ENCODE measurements at regions not wholly inside any gene's neighbourhood (a gene's known extent, or its start where the extent isn't known, plus 50 kb on each side); places are given as distances from the start of the nearest gene placed in this dataset.

DNA sequence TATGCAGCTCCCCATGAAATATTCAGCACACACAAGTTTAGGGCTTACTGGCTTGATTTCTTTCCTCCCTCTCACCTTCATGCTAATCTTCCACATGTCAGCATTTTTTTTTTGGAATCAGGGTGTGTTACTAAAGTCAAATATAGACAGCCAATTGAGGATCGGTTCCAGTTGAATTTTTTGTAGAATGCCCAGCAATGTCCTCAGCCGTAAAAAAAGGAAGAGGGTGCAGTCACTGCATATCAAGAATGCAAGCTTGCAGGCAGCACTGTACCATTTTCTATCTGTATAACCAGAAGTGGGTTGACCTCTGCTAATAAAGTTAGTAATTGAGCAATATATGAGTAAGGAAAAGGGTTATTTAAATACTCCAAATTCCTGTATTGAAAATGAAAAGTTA, 51.4 kb upstream of the CHMP2B start:
- DNase-seq (no peak), ATAC-seq (no peak)
- H3K4me3 Mint-ChIP-seq, result no peak overlapping the region
- H3K27me3 Mint-ChIP-seq (ENCODE audit: low read depth), result peaks cover 7% of the 10 kb centered on the region
- H3K4me1 Mint-ChIP-seq (ENCODE audit: low read depth), result no peaks in the 10 kb centered on the region
- H3K9me3 Mint-ChIP-seq, result no peaks in the 10 kb centered on the region
- H3K36me3 Mint-ChIP-seq (ENCODE audit: insufficient read depth), result no peaks in the 10 kb centered on the region

DNA sequence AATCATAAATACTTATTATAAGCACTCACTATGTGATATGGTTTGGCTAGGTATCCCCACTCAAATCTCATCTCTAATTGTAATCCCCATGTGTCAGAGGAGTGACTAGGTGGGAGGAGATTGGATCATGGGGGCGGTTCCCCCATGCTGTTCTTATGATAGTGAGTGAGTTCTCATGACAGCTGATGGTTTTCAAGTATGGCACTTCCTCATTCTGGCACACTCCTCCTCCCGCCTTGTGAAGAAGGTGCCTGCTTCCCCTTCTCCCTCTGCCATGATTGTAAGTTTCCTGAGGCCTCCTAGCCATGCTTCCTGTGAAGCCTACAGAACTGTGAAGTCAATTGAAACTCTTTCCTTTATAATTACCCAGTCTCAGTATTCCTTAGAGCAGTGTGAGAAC, 53.3 kb upstream of the CHMP2B start:
- no peak overlapping the region for H3K4me3 Mint-ChIP-seq
- DNase-seq, result no peak
- H3K4me1 Mint-ChIP-seq (ENCODE audit: low read depth), result no peaks in the 10 kb centered on the region
- no peak for ATAC-seq
- peaks cover 7% of the 10 kb centered on the region for H3K27me3 Mint-ChIP-seq (ENCODE audit: low read depth)
- H3K36me3 Mint-ChIP-seq (ENCODE audit: insufficient read depth), result no peaks in the 10 kb centered on the region
- no peaks in the 10 kb centered on the region for H3K9me3 Mint-ChIP-seq

DNA sequence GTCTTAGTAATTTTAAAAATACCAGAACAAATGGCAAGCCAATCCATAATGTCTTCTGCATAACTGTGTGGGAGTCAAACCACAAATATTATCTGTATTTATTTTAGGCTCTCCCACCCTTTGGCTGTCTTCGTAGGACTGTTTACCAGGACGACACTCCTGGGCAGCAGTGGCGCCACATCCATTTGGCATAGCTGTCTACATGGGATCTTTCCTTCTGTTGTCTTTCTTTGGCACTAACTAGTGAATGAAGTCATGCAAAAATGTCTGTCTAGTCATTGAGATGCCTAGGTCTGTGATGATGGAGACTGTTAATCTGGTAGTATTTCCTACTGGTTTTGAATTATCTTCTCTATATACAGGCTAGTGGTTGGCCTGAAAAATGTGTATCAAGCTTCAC, 54.0 kb upstream of the CHMP2B start:
- no peaks in the 10 kb centered on the region for H3K4me1 Mint-ChIP-seq (ENCODE audit: low read depth)
- H3K27me3 Mint-ChIP-seq (ENCODE audit: low read depth), result peaks cover 8% of the 10 kb centered on the region

DNA sequence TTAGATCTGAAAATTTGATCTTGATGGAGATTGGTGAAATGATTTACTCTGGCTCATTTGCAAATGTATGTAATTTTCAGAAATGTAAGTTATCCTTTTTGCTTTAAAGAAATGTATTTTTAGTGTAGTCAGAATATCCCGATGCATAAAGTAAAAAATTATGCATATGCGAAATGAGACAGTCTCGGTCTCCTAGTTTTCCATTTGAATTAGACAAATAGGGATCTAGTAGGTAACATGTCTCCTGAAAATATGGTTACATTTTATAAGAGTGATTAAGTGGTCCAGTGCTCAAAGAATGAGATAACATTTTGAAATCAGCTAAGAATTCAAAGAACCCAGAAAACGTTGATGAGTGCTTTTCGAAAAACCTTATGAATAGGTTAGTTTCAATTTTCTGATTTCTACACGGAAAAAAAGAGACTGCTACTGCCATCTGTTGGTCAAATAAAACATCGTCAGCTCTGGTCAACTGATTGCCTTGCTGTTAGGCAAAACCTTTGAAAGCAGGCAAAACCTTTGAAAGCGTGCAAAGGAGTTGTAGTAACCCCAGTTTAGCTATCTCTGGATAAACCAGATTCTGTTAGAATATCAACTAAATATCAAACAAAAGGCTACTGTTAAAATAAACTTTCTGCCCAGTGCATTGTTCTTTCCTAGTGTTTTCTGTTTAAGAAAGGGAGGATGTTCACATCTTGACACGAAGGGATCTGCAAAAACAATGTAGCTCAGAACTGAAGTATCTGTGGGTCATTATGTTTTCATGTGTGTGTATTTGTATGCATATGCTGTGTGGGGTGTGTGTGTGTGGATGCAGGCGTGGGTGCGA, 59.3 kb upstream of the CHMP2B start:
- Mint-ChIP-seq H3K4me3 (peak overlapping the region; percentile 9), H3K27me3 (ENCODE audit: low read depth) (peaks cover 8% of the 10 kb centered on the region), H3K36me3 (ENCODE audit: insufficient read depth) (no peaks in the 10 kb centered on the region), H3K9me3 (no peaks in the 10 kb centered on the region), H3K4me1 (ENCODE audit: low read depth) (peaks cover 3% of the 10 kb centered on the region)
- DNase-seq, result no peak
- peak in 1 of 2 donors; percentile 59 for ATAC-seq

More for the DNA sequence above, 54.0 kb upstream of the CHMP2B start:
- DNase-seq, result no peak
- ATAC-seq, result no peak
- no peaks in the 10 kb centered on the region for H3K36me3 Mint-ChIP-seq (ENCODE audit: insufficient read depth)
- no peak overlapping the region for H3K4me3 Mint-ChIP-seq
- H3K9me3 Mint-ChIP-seq, result no peaks in the 10 kb centered on the region

DNA sequence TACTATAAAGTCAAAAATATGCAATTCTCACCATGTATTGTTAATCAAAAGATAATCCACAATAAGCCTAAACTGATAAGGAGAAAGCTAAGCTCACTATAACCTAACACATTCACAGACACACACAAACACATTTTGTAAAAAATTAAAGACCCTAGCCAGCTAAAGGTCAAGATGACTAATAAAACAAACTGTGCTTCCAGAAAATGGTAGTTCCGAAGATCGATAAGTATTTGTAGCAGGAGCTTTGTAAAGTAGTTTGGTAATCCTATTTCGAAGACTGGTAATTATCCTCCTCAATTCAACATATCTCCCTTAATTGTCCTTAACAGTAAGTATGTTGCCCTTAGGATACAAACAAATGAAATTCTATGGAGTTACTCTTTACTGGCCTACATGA, 62.9 kb upstream of the CHMP2B start:
- Mint-ChIP-seq H3K4me1 (ENCODE audit: low read depth) (peaks cover 3% of the 10 kb centered on the region), H3K9me3 (no peaks in the 10 kb centered on the region), H3K4me3 (no peak overlapping the region), H3K27me3 (ENCODE audit: low read depth) (peaks cover 8% of the 10 kb centered on the region), H3K36me3 (ENCODE audit: insufficient read depth) (no peaks in the 10 kb centered on the region)
- ATAC-seq, result no peak
- DNase-seq, result no peak

DNA sequence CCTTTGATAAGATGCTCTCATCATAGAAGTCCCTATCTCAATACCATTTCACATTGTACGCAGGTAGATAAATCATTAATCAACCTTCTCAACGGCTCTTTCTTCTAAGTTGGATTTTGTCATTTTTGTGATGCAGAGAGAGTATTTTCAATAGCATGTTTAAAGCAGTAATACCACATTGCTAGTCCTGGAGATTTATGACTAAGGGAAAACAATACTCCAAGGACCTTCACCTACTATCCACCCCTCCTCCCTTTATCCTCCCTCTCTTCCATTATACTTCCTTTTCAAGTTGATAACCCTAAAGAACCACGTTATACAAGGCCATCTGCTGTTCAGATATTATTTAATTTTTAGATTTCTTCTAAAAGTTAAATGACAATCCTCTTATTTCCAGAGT, 65.3 kb upstream of the CHMP2B start:
- no peaks in the 10 kb centered on the region for H3K9me3 Mint-ChIP-seq
- no peak for DNase-seq
- H3K4me3 Mint-ChIP-seq, result no peak overlapping the region
- no peaks in the 10 kb centered on the region for H3K36me3 Mint-ChIP-seq (ENCODE audit: insufficient read depth)
- H3K4me1 Mint-ChIP-seq (ENCODE audit: low read depth), result no peaks in the 10 kb centered on the region
- no peak for ATAC-seq
- peaks cover 7% of the 10 kb centered on the region for H3K27me3 Mint-ChIP-seq (ENCODE audit: low read depth)

DNA sequence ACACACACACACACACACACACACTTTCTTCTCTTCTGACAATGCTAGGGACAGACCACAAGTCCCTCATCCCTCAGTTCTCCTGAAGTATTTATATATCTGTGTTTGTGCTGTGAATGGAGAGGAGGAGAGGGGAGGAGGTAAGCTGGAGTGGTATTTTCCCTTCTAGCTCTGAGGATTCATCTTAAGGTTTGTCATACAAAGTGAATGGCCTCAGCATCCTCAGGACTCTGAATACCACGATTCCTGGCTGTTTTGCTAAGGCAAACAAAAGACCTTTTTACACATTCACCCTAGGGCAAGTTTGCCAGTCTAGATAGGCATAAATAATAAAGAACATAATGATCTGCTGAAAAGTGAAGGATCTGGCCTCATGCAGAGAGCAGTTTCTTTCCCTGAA, 65.7 kb upstream of the CHMP2B start:
- Mint-ChIP-seq H3K9me3 (no peaks in the 10 kb centered on the region), H3K4me3 (no peak overlapping the region), H3K27me3 (ENCODE audit: low read depth) (peaks cover 7% of the 10 kb centered on the region), H3K36me3 (ENCODE audit: insufficient read depth) (no peaks in the 10 kb centered on the region), H3K4me1 (ENCODE audit: low read depth) (no peaks in the 10 kb centered on the region)
- ATAC-seq (no peak), DNase-seq (no peak)

DNA sequence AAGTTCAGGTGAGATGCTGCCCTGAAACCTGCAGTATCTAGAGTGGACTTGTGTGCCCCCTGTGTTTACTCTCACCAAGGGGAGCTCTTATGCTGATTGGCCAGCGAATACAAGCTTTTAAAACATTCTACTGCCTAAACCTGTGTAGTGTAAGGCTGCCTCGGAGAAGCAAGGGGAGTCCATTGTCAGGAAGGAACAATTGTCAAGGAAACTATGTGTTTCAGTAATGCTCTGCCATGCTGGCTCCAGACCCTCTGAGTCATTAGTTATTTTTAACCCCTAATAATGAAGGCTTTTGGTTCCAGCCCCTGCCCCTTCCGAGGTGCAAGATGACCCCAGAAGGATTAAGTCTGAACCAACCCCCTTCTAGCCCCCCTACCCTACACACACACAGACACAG, 66.1 kb upstream of the CHMP2B start:
- no peaks in the 10 kb centered on the region for H3K36me3 Mint-ChIP-seq (ENCODE audit: insufficient read depth)
- ATAC-seq (no peak), DNase-seq (no peak)
- H3K27me3 Mint-ChIP-seq (ENCODE audit: low read depth), result peaks cover 5% of the 10 kb centered on the region
- H3K4me3 Mint-ChIP-seq, result no peak overlapping the region
- no peaks in the 10 kb centered on the region for H3K9me3 Mint-ChIP-seq
- H3K4me1 Mint-ChIP-seq (ENCODE audit: low read depth), result no peaks in the 10 kb centered on the region

DNA sequence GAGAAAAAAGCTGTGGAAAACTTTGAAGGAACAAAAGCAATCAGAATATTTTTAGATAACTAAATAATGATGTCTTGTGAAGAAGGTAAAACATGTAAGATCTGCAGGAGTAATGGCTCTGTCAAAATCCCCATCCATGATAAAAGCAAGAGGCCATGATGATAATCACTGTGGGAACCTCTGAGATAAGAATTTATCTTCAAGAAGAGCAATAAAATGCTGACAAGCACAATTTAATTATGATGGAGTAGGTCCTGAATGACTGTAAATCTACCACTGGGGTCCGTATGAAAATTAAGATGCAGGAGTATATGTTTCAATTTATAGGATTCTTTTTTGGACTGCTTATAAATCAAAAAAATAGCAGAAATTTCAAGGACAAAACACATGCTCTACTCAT, 68.3 kb upstream of the CHMP2B start:
- Mint-ChIP-seq H3K27me3 (ENCODE audit: low read depth) (peaks cover 4% of the 10 kb centered on the region), H3K36me3 (ENCODE audit: insufficient read depth) (no peaks in the 10 kb centered on the region), H3K4me3 (no peak overlapping the region), H3K4me1 (ENCODE audit: low read depth) (no peaks in the 10 kb centered on the region), H3K9me3 (no peaks in the 10 kb centered on the region)
- ATAC-seq (no peak), DNase-seq (no peak)

DNA sequence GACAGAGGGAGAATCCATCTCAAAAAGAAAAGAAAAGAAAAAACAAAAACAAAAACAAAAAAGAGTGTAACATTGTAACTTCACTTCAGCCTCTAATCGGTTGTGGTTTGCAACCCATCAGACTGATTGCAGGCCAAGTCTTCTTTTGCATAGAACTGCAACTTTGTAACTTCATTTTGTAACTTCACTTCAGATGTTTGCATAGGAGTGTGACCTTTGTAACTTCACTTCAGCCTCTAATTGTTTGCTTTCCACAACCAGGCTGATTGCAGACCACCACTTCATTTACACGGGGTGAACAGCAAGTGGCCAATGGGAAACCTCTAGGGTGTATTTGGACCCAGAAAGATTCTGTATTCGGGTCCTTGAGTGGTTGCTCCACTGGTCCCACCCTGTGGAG, 79.1 kb upstream of the CHMP2B start:
- Mint-ChIP-seq H3K9me3 (no peaks in the 10 kb centered on the region), H3K27me3 (ENCODE audit: low read depth) (peaks cover 1% of the 10 kb centered on the region), H3K4me3 (no peak overlapping the region), H3K36me3 (ENCODE audit: insufficient read depth) (no peaks in the 10 kb centered on the region), H3K4me1 (ENCODE audit: low read depth) (no peaks in the 10 kb centered on the region)
- ATAC-seq, result no peak
- no peak for DNase-seq

DNA sequence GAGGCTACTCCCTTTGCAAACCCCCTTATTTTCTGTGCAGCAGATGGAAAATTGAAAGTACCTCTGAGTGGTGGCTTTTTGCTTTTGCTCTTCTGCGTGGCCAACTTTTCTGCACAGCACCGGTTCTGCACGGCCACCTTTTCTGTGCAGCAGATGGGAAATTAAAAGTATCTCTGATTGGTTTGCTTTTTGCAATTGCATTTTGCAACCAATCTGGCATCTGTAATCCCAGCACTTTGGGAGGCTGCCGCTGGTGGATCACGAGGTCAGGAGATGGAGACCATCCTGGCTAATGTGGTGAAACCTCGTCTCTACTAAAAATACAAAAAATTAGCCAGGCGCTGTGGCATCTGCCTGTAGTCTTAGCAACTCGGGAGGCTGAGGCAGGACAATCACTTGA, 79.5 kb upstream of the CHMP2B start:
- H3K9me3 Mint-ChIP-seq, result no peaks in the 10 kb centered on the region
- no peak for DNase-seq
- H3K36me3 Mint-ChIP-seq (ENCODE audit: insufficient read depth), result no peaks in the 10 kb centered on the region
- no peak for ATAC-seq
- H3K27me3 Mint-ChIP-seq (ENCODE audit: low read depth), result peaks cover 1% of the 10 kb centered on the region
- no peaks in the 10 kb centered on the region for H3K4me1 Mint-ChIP-seq (ENCODE audit: low read depth)
- no peak overlapping the region for H3K4me3 Mint-ChIP-seq

DNA sequence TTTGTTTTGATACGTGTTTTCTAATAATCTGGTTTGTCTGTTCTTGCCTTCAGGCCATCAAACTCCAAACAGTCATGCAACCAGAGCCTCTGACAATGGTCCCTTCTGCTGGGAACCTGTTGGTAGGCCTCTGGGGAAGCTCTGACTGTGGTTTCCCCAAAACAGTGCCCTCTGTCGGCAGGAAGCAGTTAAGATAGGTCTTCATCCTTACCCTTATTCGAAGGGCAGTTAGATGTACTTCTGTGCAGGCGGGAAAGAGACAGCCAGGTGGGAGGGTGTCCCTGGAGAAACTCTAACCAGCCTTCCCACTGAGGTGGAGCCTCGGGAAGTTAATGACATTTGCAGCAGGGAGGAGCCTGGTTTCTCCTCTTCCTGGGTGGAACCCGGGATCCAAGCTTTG, 81.6 kb upstream of the CHMP2B start:
- H3K36me3 Mint-ChIP-seq (ENCODE audit: insufficient read depth), result no peaks in the 10 kb centered on the region
- H3K4me1 Mint-ChIP-seq (ENCODE audit: low read depth), result no peaks in the 10 kb centered on the region
- DNase-seq (no peak), ATAC-seq (no peak)
- H3K27me3 Mint-ChIP-seq (ENCODE audit: low read depth), result peaks cover 1% of the 10 kb centered on the region
- H3K4me3 Mint-ChIP-seq, result no peak overlapping the region
- peaks cover 12% of the 10 kb centered on the region for H3K9me3 Mint-ChIP-seq

DNA sequence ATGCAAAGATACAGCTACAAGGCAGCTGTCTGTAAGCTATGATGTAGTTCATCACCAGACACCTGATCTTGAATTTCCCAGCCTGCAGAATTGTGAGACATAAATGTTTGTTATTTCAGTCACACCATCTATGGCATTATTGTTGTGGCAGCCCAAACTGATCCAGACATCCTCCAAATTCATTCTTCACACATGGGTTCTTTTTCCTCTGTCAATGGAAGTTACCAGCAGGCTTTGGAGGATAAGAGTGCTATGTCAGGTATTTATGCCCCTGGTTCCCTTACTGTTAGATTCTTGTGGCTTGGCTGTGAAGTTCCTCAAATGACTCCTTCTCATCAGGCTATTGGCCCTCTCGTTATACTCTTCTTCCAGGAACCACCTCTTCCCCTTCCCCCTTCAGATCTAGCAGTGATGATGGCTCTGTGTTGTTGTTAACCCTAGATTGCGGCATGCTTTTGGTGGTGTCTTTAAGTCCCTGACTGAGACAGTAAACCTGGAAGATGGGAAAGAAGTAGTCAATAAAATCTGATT, 91.0 kb upstream of the CHMP2B start:
- peaks cover 13% of the 10 kb centered on the region for H3K9me3 Mint-ChIP-seq
- DNase-seq (no peak), ATAC-seq (no peak)
- no peaks in the 10 kb centered on the region for H3K27me3 Mint-ChIP-seq (ENCODE audit: low read depth)
- H3K4me1 Mint-ChIP-seq (ENCODE audit: low read depth), result no peaks in the 10 kb centered on the region
- no peaks in the 10 kb centered on the region for H3K36me3 Mint-ChIP-seq (ENCODE audit: insufficient read depth)
- no peak overlapping the region for H3K4me3 Mint-ChIP-seq

DNA sequence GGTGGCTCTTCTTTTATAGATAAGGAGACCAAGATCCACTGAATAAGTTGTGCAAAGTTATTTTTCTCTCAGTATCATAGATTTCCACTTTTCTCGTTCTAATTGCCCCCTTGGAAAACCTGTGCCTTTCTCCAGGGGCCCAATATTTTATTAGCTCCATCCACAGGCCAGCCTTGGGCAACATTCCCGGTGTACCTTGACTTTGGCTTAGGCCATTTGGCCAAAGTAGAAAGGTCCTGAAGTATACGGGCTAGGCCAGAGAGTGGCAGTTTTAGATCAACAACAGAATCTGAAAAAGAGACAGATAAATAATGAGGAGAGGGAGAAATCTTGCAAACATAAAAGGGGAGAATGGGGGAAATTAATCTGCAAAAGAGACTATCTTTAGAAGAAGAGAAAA, 91.7 kb upstream of the CHMP2B start:
- no peak for DNase-seq
- Mint-ChIP-seq H3K4me3 (no peak overlapping the region), H3K4me1 (ENCODE audit: low read depth) (no peaks in the 10 kb centered on the region), H3K27me3 (ENCODE audit: low read depth) (no peaks in the 10 kb centered on the region), H3K36me3 (ENCODE audit: insufficient read depth) (no peaks in the 10 kb centered on the region), H3K9me3 (peaks cover 9% of the 10 kb centered on the region)
- no peak for ATAC-seq

DNA sequence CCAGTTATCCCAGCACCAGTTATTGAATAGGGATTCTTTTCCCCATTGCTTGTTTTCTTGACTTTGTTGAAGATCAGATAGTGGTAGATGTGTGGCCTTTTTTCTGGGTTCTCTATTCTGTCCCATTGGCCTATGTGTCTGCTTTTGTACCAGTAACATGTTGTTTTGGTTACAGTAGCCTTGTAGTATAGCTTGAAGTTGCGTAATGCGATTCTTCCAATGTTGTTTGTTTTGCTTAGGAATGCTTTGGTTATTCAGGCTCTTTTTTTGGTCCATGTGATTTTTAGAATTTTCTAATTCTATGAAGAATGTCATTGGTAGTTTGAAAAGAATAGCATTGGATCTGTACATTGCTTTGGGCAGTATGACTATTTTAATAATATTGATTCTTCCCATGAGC, 94.3 kb upstream of the CHMP2B start:
- ATAC-seq, result no peak
- no peaks in the 10 kb centered on the region for H3K36me3 Mint-ChIP-seq (ENCODE audit: insufficient read depth)
- H3K4me3 Mint-ChIP-seq, result no peak overlapping the region
- H3K27me3 Mint-ChIP-seq (ENCODE audit: low read depth), result no peaks in the 10 kb centered on the region
- no peaks in the 10 kb centered on the region for H3K4me1 Mint-ChIP-seq (ENCODE audit: low read depth)
- H3K9me3 Mint-ChIP-seq, result no peaks in the 10 kb centered on the region
- no peak for DNase-seq
